HG03460 (cell line): ENCODE measurements at regions not wholly inside any gene's neighbourhood (a gene's known extent, or its start where the extent isn't known, plus 50 kb on each side); places are given as distances from the start of the nearest gene placed in this dataset.

Experiments used
- ATAC-seq: cut with Tn5 transposase; IDR thresholded peaks from one replicate; pipeline ENCODE4 v1.9.1; 2021; ENCODE audit not compliant: unreplicated experiment

DNA sequence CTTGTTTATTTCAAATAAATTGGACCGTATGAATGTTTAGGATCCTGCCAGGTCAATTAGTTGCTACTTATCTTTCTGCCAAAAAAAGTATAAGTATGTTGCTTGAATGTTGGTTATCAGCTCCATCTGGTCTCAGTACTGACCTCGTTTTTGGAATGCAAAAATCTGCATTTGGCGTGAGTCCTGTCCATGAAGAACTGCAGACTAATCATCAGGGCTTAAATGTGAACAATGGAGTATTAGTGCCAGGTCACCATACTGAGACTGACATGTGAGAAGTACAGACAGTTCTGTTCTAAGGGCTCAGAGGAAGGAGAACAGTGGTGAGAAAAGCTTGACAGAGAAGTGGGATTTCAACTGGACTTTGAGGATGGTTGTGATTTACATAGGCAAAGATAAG, 393.1 kb upstream of the SLC14A2 start:
- no peak for ATAC-seq

DNA sequence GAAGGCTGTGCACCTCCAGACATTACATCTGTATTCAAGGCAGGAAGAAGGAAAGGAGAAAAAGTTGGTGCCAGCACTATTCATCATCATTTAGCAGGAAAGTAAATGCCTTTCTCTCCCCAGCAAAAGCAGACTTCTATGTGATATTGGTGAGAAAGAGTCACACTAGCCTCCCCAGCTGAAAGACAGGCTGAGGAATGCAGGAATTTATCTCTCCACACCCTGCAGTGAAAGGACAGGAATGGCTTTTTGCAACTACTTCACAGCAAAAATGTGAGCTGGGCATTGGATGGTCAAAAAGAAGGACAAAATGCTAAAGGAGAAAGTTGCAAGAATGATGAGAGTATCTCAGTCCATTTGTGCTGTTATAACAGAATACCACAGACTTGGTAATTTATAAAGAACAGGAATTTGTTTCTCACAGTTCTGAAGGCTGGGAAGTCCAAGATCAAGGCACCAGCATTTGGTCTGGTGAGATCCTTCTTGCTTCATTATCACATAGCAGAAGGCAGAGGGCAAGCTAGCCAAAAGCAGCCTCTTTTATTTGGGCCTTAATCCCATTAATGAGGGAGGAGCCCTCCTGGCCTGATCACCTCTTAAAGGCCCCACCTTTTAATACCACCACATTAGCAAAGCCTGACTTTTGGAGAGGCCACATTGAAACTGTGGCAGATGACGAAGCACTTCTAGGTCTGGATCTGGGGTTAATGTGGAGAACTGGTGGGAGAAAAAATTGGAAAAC, 388.1 kb upstream of the SLC14A2 start:
- ATAC-seq: no peak

DNA sequence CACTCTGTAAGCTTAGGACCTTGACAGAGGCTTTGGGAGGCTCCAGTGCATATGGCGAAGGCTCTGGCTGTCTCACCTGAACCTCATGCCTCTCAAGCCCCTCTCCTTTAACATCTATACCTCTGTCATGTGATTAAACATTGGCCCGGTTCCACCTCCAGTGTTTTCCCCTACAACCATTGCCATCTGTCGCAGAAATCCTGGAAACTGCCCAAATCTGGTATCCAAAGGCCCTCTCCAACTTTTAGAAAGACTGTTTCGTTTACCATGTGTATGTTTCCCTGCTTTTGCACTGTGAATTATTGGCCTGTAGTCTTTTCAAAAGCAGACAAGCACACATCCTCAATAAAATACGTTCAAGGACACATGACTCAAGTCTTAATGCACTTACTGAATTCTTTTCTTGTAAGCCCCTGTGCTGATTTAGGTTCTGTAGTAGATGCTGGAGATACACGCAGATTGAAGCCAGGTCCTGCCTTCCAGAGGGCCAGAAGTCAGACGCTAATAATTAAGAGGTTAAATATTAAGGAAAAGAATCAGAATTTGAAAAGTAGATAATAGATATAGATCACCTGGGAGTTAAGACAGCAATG, 386.4 kb upstream of the SLC14A2 start:
- ATAC-seq: no peak

- ATAC-seq: no peak
These were observed 383.7 kb upstream of the SLC14A2 start for GRCh38 chr18:45231617-45232016.

DNA sequence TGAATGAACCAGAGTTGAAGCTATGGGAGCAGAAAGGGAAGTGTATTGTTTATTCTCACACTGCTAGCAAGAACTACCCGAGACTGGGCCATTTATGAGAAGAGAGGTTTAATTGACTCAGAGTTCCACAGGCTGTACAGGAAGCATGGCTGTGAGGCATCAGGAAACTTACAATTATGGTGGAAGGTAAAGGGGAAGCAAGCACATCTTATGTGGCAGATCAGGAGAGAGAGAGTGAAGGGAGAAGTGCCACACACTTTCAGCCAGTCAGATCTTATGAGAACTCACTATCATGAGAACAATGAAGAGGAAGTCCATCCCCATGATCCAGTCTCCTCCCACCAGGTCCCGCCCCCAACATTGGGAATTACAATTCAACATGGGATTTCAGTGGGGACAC, 383.2 kb upstream of the SLC14A2 start:
- no peak for ATAC-seq

DNA sequence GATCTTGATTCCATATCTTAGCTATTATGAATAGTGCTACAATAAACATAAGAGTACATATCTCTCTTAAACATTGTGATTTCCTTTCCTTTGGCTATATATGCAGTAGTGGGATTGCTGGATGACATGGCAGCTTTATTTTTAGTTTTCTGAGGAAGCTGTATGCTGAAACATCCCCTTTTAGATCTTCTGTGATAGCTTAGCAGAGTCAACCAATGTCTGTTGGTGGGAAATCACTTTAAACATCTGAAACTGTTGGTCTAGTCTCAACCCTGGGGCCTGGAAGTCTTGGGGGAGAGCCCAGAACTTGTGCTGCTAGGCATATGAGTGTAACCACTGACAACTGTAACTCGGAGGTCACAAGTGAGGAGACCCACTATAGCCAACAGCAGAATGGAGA, 378.6 kb upstream of the SLC14A2 start:
- ATAC-seq: no peak

DNA sequence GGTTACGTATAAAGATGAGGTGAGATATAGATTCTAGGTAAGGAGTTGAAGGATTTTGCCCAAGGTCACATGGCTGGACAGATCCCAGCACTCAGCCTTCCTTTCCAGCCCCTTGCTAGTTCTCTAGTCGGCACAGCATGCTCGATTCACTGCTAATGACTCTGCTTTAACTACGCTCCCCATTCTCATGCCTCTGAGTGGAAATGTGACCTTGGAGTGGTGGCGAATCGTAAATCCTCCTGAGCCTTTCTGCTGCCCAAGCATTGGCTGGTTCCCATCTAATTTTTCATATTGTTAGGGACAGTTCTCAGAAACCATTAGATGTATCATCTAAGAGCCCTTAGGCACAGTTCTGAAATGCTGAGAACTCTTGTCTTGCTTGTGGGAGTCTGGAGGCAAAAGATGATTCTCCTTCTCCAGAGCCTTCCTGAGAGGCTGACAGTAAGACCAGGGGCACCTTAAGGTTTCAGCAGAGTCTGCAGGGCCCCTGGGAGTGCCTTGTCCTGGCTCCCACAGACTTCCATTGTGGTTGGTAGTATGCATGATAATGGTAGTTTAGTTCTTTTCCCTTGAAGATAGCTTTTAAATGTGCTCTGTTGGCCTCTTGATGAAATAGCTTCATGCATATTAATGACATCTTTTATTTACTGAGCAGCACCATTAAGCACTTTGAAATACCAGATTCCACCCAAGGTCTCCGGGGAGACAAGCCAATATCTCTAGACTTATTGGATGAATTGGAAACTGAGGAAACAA, 377.8 kb upstream of the SLC14A2 start:
- ATAC-seq: no peak

- ATAC-seq: no peak
These were observed 374.0 kb upstream of the SLC14A2 start for GRCh38 chr18:45241271-45241670.

DNA sequence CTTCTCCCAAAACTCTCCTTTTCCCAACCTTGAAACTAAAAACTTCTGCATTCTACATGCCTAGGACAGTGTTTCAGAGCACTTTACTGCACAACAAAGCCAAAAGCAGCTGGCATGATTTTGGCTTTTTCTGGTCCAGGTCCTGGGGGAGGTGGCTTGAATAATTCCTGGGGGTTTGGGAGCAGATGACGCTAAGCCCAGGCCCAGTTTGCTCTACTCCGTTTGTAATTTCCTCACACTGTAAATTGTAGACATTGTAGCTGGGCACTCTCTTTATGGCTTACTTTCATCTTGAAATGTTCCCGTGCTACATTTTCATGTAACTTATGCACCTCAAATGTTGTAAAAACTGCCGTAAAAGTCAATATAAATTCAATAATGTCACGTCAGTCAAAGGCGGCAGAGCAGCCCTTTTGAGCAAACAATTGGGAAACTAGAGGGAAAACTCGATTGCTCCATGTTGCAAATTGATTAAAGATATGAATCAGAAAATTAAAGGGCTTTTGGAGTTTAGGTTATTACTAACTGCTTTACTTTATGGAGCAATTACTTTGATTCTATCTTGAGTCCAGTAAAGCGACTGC, 373.2 kb upstream of the SLC14A2 start:
- no peak for ATAC-seq

DNA sequence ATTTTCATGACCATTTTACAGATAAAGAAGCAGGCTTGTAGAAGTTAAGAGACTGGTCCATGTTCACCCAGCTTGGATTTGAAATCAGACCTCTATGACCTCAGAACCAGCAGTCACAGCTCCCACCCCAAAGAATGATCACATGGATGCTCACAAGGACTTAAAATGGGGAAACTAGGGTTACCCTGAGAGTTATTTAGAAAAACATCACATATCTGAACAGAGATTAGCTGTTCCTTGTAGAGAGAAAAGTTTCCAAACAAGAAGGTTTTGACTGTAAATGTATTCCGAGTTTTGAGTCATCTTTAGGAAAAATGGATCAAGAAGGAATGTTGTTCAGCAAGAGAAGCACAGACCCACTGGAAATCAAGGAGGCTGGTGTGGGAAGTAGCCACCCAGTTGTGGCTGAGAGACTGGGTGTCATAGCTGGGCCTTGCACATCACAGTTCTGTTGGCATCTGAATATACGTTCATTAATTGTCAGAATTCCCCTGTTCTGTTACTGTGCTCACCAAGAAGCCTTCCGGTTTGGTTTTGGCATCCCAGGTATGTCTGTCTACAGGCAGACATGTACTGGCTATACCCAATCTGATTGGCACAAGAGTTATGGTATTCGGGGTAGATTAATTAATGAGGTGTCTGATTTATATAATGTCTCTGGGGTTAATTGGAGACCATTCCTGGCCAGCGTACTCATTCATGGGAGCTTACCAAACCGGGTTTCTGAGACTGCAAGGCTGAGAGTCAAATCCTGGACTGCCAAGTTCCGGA, 371.8 kb upstream of the SLC14A2 start:
- no peak for ATAC-seq

DNA sequence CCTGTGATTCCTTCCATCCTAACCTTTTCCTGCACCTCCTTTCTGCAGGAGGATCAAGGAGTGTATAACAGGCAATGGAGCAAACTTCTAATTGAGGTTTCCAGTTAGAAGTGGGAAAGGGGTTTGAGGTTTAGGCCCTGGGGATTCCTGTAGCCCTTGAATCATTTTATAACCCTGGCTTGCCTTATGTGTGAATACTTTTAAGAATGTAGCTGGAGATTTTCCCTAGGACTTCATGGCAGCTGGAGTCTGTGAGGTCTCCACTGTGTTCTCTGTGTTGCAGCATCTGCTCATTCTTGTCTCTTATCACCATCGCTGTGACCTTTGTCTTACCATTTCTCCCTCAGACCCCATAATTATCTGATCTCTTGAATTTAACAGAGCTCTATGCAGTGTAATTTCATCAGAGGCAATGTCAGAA, 370.2 kb upstream of the SLC14A2 start:
- ATAC-seq: no peak

DNA sequence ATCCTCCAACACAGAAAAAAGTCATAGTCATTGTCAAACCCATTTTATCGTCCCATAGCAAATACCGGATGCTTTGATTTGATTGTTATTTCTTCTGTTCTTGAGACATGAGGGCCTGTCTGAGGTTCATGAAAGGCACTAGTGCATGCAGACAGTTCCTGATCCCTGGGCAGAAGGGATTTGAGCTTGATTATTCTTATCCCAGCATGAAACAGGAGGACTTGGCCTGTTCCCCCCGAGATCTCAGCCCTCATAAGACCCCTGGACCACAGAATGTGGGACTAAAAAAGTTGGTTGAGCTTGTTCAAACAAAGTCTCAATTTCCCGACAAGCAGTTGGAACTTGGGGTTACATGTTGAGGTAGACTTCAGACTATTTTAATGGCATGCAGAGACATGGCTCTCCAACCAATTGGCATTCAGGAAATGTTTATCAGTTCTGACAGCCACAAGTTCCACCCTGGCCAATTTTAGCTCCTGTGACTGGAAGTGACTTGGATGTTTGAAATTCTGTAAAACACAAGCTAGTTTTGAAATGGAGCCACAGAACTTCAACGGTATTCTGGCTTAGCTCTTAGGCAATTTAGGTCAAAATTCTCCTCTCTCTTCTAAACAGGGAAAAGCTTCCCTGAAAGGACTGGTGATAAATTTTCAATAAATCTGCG, 366.9 kb upstream of the SLC14A2 start:
- ATAC-seq: no peak

DNA sequence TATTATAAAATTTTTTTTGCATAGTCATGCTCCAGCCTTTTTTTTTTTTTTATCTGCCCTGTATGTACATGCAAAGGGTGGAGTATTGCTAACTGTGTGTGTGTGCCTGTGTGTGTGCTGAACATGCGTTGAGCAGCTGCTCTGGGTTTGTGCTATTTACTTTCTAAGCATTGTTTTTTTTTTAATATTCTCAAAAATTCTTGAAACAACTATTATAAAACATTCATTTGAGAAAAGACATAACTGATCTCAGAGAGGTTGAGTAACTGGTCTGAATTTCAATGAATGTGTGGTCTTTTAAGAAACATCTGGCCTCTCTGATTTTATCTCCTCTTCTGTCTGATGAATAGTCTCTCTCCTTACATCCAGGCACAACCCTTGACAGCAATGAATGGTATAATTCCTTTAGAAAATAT, 366.0 kb upstream of the SLC14A2 start:
- no peak for ATAC-seq

- no peak for ATAC-seq
These were observed 364.8 kb upstream of the SLC14A2 start for GRCh38 chr18:45250479-45250878.

- no peak for ATAC-seq
These were observed 364.0 kb upstream of the SLC14A2 start for GRCh38 chr18:45251236-45251635.

DNA sequence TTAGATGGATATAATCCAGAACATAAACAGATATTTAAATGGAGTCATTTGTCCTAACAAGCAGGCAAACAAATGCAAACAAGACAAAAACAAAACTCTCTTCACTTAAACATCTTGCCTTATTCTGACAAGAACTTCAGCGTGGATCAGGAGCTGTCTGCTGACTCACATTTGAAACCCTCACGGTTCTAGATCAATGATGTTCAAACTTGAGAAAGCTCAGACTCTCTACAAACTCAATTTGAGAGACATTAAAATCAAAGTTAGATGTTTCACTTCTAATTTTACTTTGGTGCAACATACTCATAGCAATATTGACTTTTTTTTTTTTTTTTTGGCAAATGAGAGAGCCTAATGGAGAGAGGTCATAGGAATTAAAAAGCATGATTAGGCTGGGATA, 362.8 kb upstream of the SLC14A2 start:
- ATAC-seq: no peak

- no peak for ATAC-seq
These were observed 362.2 kb upstream of the SLC14A2 start for GRCh38 chr18:45253056-45253565.

GRCh38 chr18:45253973-45254708, 361.1 kb upstream of the SLC14A2 start:
- no peak for ATAC-seq

- ATAC-seq: no peak
These were observed 360.6 kb upstream of the SLC14A2 start for GRCh38 chr18:45254709-45255082.
